HFFc6 (cell line): ENCODE measurements at regions not wholly inside any gene's neighbourhood (a gene's known extent, or its start where the extent isn't known, plus 50 kb on each side); places are given as distances from the start of the nearest gene placed in this dataset.

ENCODE experiments used
- DNase-seq: peaks from one replicate; pipeline ENCODE4 v3.0.0-alpha.2; 2018
- H3K27ac Mint-ChIP-seq: 2 replicates; pipeline ENCODE4 v1.8.0; 2020; ENCODE audit warnings: mild to moderate bottlenecking, mixed read lengths
- H3K27me3 Mint-ChIP-seq: 2 replicates; pipeline ENCODE4 v1.8.0; 2021; ENCODE audit warnings: mild to moderate bottlenecking, moderate library complexity, mixed read lengths; ENCODE audit not compliant: insufficient read depth
- H3K36me3 Mint-ChIP-seq: 2 replicates; pipeline ENCODE4 v1.8.0; 2021; ENCODE audit warnings: low read depth, mixed read lengths
- H3K4me1 Mint-ChIP-seq: 2 replicates; pipeline ENCODE4 v1.8.0; 2020; ENCODE audit warnings: low read depth, mixed read lengths
- H3K4me3 Mint-ChIP-seq: 2 replicates; pipeline ENCODE4 v1.8.0; 2020; ENCODE audit warnings: mild to moderate bottlenecking, moderate library complexity, mixed read lengths
- H3K9me3 Mint-ChIP-seq: 2 replicates; pipeline ENCODE4 v1.8.0; 2020; ENCODE audit warnings: mild to moderate bottlenecking, mixed read lengths
- CTCF ChIP-seq: fragments of 200-600 bp; sonication (generic); IDR thresholded peaks from 2 replicates; pipeline ENCODE4 v1.5.0; 2021; ENCODE audit warnings: antibody characterized with exemption, mild to moderate bottlenecking

DNA sequence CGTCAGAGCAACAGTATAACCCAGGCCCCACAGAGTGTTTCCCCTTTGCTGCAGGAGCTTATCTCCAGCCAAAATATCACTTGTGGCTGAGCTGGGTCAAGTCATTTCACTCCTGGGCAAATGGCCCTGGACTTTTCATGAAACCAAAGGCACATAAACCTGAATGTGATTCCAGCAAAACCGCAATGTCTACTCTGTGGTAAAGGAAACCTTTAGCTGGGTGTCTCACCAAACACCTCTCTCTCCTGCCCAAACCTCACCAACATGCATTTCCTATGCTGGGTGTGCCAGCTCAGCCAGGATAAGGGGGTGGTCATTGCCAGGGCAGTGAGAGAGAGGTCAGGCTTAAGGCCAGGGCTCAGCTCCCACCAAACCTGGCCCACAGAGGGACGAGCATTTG, 67.4 kb downstream of the GTPBP8 start:
- Mint-ChIP-seq H3K4me3 (no peak overlapping the region), H3K9me3 (no peaks in the 10 kb centered on the region), H3K27me3 (peaks cover 1% of the 10 kb centered on the region; the same call in 1 of the 2 replicates), H3K4me1 (peaks cover 7% of the 10 kb centered on the region; the same call in 1 of the 2 replicates), H3K36me3 (no peaks in the 10 kb centered on the region), H3K27ac (no peak overlapping the region)
- TF ChIP-seq CTCF, result no peak
- DNase-seq, result no peak

DNA sequence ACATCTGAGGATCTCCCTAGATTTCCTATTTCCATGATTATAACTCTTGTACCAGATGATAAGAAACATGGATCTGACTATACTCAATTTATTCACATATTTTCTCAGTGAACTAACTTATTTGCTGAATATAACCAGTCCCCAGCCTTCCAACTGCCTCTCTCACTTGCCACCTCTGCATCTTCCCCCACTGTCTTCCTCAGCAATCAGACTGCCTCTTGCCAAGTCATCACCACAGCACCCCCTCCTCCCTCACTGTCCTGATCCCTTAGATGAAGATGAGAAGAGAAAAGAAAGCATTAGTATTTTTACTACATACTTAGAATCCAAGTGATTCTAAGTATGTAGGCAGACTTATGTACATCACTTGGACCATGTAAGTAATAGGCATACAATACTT, 71.9 kb downstream of the GTPBP8 start:
- peaks cover 2% of the 10 kb centered on the region for H3K27me3 Mint-ChIP-seq
- no peaks in the 10 kb centered on the region for H3K36me3 Mint-ChIP-seq
- no peak for DNase-seq
- no peak overlapping the region for H3K27ac Mint-ChIP-seq
- H3K4me1 Mint-ChIP-seq, result peaks cover 12% of the 10 kb centered on the region
- H3K4me3 Mint-ChIP-seq, result no peak overlapping the region
- peaks cover 8% of the 10 kb centered on the region; the same call in 1 of the 2 replicates for H3K9me3 Mint-ChIP-seq
- TF ChIP-seq CTCF, result no peak

GRCh38 chr3:113063126-113063894, 72.5 kb downstream of the GTPBP8 start:
- Mint-ChIP-seq H3K4me1 (peaks cover 12% of the 10 kb centered on the region), H3K36me3 (no peaks in the 10 kb centered on the region), H3K9me3 (peaks cover 8% of the 10 kb centered on the region; the same call in 1 of the 2 replicates), H3K4me3 (no peak overlapping the region), H3K27ac (no peak overlapping the region), H3K27me3 (peaks cover 2% of the 10 kb centered on the region)
- TF ChIP-seq CTCF, result no peak
- DNase-seq, result no peak

DNA sequence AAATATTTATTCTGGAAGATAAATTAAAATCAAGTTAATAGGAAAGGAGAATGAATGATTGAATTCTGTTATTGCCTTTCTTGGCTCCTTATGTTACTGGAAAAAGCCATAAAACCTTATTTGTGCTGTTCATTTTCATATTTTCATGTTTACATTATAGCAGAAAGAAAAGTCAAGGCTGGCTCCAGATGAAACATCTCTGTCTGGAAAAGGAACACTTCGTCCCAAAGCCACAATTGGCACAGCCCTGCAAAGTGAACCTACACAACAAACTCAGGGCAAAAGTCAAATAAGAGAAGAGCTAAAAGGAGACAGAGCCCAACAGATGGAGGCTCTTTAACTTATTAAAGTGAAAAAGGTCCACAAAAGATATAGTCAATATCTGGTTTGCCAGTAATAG, 73.4 kb downstream of the GTPBP8 start:
- peaks cover 12% of the 10 kb centered on the region for H3K4me1 Mint-ChIP-seq
- DNase-seq, result no peak
- H3K27ac Mint-ChIP-seq, result no peak overlapping the region
- H3K36me3 Mint-ChIP-seq, result no peaks in the 10 kb centered on the region
- H3K9me3 Mint-ChIP-seq, result peaks cover 8% of the 10 kb centered on the region; the same call in 1 of the 2 replicates
- H3K4me3 Mint-ChIP-seq, result no peak overlapping the region
- no peak for TF ChIP-seq CTCF
- H3K27me3 Mint-ChIP-seq, result peaks cover 2% of the 10 kb centered on the region

GRCh38 chr3:113065336-113065735, 74.6 kb downstream of the GTPBP8 start:
- Mint-ChIP-seq H3K9me3 (peaks cover 8% of the 10 kb centered on the region; the same call in 1 of the 2 replicates), H3K4me3 (no peak overlapping the region), H3K4me1 (peaks cover 12% of the 10 kb centered on the region), H3K36me3 (no peaks in the 10 kb centered on the region), H3K27me3 (peaks cover 2% of the 10 kb centered on the region), H3K27ac (no peak overlapping the region)
- TF ChIP-seq CTCF, result no peak
- DNase-seq, result no peak
